HG02588 (cell line): ENCODE measurements at regions not wholly inside any gene's neighbourhood (a gene's known extent, or its start where the extent isn't known, plus 50 kb on each side); places are given as distances from the start of the nearest gene placed in this dataset.
"Not testable (repeated sequence)": the region's sequence is repeated elsewhere in the genome, so short reads cannot be mapped to it uniquely, and the experiment has no call there.

ENCODE experiments used
- ATAC-seq: cut with Tn5 transposase; IDR thresholded peaks from one replicate; pipeline ENCODE4 v1.9.1; 2021; ENCODE audit warnings: mild to moderate bottlenecking, moderate library complexity; ENCODE audit not compliant: unreplicated experiment

- not testable (repeated sequence) for ATAC-seq
These were observed 113.9 kb upstream of the CXADR start for GRCh38 chr21:17398954-17399353.

DNA sequence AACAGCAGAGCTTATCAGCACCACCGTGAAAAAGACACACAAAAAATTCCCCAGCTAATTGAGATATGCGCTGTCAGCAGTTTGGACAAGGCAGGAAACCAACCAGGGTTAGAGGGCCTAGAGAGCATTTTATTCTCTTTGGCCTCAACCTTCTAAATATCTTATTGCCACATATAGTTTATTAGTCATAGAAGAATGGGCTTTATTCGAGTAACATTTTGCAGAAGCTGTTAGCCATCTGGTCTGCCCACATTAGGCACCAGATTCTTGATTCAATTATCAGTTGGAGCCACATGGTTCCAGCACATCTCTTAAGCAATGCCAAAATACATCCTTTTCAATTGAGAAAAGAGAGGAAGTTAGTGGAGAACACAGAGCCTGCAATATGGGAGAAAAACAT, 109.9 kb upstream of the CXADR start:
- ATAC-seq = no peak

- no peak for ATAC-seq
These were observed 106.6 kb upstream of the CXADR start for GRCh38 chr21:17406202-17406601.

GRCh38 chr21:17414766-17415165, 98.1 kb upstream of the CXADR start:
- no peak for ATAC-seq

DNA sequence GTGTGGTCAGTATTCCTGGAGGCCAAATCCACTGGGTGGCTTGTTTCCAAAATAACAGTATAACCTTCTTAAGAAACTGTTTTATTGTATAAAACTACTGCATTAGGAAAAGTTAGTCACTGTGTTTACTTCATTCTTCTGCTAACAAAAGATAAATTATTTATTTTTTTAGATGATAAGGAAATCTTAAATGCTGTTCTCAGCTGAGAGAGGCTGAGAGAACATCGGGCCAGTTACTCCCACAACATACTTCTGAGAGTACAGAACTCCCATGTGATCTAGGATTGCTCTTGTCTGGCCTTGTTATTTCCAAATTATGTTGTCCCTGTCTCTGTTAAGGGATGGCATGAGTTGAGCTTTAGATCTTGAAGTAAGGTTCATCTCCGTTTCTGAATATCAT, 96.7 kb upstream of the CXADR start:
- ATAC-seq = no peak

DNA sequence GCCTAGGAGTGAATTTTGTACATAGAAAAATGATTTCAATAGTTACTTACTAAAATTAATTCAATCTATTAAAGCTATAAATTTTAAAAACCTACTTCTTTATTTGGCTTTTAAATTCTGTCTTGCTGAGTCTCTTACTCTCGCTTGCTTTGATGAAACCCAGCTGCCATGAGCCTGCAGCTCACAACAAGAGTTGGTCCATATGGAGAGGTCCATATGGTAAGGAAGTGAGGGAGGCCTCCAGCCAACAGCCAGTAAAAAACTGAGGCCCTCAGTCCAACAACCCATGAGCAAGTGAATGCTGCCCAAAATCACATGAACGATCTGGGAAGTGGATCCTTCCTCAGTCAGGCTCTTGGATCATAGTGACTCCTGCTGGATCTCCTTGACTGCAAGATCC, 89.9 kb upstream of the CXADR start:
- ATAC-seq = no peak

- ATAC-seq = no peak
These were observed 85.7 kb upstream of the CXADR start for GRCh38 chr21:17427157-17427556.

DNA sequence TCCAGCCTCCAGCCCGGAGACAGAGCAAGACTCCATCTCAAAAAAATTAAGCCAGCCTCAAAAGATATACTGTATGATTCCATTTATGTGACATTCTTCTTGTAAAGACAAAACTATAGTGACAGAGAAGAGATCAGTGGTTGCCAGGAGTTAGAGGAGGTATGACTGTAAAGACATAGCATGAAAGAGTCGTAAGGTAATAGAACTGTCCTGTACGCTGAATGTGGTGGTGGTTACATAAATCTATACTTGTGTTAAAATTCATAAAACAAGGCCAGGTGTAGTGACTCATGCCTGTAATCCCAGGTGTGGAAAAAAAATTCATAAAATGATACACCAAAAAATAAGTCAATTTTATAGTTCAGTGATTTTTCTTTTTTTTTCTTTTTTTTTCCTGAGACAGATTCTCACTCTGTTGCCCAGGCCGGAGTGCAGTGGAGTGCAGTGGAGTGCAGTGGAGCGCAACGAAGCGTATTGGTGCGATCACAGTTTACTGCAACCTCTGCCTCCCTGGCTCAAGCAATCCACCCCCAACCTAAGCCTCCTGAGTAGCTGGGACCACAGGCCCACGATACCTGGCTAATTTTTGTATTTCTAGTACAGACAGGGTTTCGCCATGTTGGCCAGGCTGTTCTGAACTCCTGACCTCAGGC, 84.9 kb upstream of the CXADR start:
- ATAC-seq = peak; percentile 95

- peak; percentile 57 for ATAC-seq
These were observed 84.4 kb upstream of the CXADR start for GRCh38 chr21:17428484-17428869.

GRCh38 chr21:17428980-17429379, 83.9 kb upstream of the CXADR start:
- ATAC-seq = no peak

DNA sequence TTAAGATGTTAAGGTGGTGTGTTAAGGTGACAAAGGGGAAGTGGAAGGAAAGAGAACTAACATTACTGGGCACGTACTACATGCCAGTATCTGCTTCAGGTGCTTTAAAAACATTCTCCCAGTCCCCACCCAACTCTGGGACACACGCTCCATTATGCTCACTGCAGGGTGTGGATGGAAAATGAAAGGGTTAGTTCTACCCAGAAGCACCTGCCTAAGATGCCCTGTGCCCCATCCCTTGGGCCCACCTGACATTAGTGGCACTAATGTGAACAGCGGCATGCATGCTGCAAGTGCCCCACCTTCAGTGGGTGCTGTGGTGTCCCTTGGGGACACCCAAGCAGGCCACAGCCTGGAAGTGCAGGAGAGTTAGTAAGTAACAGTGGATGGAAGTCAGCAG, 82.9 kb upstream of the CXADR start:
- no peak for ATAC-seq

DNA sequence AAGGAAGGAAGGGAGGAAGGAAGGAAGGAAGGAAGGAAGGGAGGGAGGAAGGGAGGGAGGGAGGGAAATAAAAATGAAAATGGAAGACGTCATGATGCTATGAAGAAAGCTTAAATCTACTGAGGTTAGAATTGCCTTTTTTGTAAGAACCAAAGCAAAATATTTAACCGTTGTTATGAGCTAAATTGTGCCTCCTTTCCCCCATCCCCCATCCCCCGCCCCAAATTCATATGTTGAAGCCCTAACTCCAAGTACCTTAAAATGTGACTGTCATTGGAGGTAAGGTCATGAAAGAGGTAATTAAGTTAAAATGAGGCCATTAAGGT, 80.1 kb upstream of the CXADR start:
- ATAC-seq = no peak

DNA sequence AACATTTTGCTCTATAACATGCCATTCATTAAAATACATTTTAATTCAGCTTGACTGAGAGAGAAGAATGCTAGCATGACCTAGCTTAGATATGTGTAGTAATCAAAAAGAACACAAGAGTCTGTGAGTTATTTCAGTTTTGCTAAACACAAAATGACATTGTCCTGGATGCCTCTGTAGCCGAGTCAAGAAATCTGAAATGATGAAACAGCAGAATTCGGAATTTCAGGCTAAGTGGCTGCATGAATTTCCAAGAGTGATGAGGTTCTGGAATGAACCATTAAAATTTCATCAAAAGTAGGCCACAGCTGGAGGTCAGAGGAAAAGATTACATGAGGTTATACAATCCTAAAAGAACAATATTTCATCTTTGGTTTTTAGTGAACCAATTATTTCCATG, 79.1 kb upstream of the CXADR start:
- ATAC-seq = no peak

GRCh38 chr21:17435565-17436543, 77.0 kb upstream of the CXADR start:
- ATAC-seq = no peak

- ATAC-seq = no peak
These were observed 76.2 kb upstream of the CXADR start for GRCh38 chr21:17436626-17437111.

- ATAC-seq = no peak
These were observed 74.2 kb upstream of the CXADR start for GRCh38 chr21:17438635-17439034.

GRCh38 chr21:17440969-17441368, 71.9 kb upstream of the CXADR start:
- ATAC-seq = no peak

DNA sequence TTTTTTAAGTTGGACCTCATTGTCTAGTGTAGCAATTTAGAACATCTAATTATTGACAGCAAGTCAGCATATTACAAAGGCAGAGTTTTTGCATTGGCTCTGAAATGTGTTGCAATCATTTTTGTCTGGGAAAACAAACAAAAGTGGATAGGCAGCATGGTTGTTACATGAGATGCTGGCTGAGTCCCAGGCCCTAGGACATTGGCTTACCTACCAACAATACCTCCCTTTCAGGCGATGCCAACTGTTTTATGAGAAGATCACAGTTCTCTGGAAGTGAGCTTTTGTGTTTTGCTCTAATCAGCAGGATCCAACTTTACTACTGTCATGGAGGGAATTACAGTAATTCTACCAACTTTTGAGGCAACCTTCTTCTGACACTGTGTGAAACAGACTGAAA, 71.5 kb upstream of the CXADR start:
- ATAC-seq = no peak

- ATAC-seq = no peak
These were observed 70.7 kb upstream of the CXADR start for GRCh38 chr21:17442165-17442564.

GRCh38 chr21:17444828-17445227, 68.0 kb upstream of the CXADR start:
- ATAC-seq = no peak

DNA sequence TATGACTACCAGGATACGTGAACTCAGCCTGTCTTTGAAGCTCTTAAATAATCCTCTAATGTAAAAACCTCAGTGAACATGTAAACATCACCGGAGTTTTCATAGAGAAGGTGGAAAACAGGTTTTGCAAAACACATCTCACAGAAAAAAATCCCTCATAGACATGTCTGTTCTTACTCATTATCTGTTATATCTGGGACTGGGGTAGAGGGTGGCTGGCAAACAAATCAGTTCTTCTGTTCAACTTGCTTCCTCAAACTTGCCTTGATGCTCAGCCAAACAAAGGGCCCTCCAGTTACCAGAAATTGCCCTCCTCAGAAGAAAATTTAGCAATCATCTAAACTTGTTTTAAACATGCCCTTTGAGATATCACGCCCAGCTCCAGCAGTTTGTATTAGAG, 66.1 kb upstream of the CXADR start:
- no peak for ATAC-seq

- no peak for ATAC-seq
These were observed 63.1 kb upstream of the CXADR start for GRCh38 chr21:17449701-17450100.
